ENCODE measurements at regions not wholly inside any gene's neighbourhood (a gene's known extent, or its start where the extent isn't known, plus 50 kb on each side); places are given as distances from the start of the nearest gene placed in this dataset.

GRCh38 chr13:73730014-73730413 lies 404.2 kb downstream of the KLF12 start:
- TF ChIP-seq CTCF (IDR thresholded peaks at IDR 0.05; ENCODE audit: extremely low read depth, insufficient read depth, missing control alignments): no peak

GRCh38 chr13:73729046-73729445 lies 405.2 kb downstream of the KLF12 start:
- no peak for TF ChIP-seq CTCF (IDR thresholded peaks at IDR 0.05; ENCODE audit: extremely low read depth, insufficient read depth, missing control alignments)
- no peak for DNase-seq (ENCODE audit: low spot score)
- in situ Hi-C loops (cut with MboI; ENCODE audit: low pct_unique_long_range_greater_than_20kb, low sequenced_read_pairs, unreplicated experiment): no loop called here

More at GRCh38 chr13:73730014-73730413, 404.2 kb downstream of the KLF12 start:
- no peak for DNase-seq (ENCODE audit: low spot score)
- in situ Hi-C loops (cut with MboI; ENCODE audit: low pct_unique_long_range_greater_than_20kb, low sequenced_read_pairs, unreplicated experiment): no loop called here

DNA sequence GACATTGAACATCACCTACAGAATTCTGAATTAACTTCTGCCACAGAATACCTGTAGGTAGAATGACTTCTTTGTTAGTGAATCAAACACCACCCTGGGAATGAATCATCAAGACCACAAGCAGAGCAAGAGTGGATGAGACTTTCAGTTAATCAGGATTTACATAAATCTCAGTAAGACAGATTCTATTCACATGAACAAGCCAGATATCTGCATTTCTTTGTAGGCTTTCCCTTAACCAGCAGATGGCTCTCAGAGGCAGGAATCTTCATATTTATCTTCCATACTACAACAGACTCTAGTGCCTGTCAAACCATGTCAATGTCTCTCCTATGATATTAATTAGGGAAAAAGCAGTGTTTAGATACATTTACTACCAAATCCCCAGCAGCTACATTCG lies 412.1 kb downstream of the KLF12 start:
- peak; percentile 51 for TF ChIP-seq CTCF (IDR thresholded peaks at IDR 0.05; ENCODE audit: extremely low read depth, insufficient read depth, missing control alignments)
- in situ Hi-C loops (cut with MboI; ENCODE audit: low pct_unique_long_range_greater_than_20kb, low sequenced_read_pairs, unreplicated experiment): loop anchor here (25.0 kb wide), 2 partner anchors 660 to 910 kb away; partner anchors contain the start of gene KLF5
- peak; percentile 39 for DNase-seq (ENCODE audit: low spot score)

- no peak for TF ChIP-seq CTCF (IDR thresholded peaks at IDR 0.05; ENCODE audit: extremely low read depth, insufficient read depth, missing control alignments)
- DNase-seq (ENCODE audit: low spot score): no peak
- in situ Hi-C loops (cut with MboI; ENCODE audit: low pct_unique_long_range_greater_than_20kb, low sequenced_read_pairs, unreplicated experiment): loop anchor here (25.0 kb wide), 2 partner anchors 659 to 909 kb away; partner anchors contain the start of gene KLF5
These were observed 412.6 kb downstream of the KLF12 start for GRCh38 chr13:73721571-73721970.

DNA sequence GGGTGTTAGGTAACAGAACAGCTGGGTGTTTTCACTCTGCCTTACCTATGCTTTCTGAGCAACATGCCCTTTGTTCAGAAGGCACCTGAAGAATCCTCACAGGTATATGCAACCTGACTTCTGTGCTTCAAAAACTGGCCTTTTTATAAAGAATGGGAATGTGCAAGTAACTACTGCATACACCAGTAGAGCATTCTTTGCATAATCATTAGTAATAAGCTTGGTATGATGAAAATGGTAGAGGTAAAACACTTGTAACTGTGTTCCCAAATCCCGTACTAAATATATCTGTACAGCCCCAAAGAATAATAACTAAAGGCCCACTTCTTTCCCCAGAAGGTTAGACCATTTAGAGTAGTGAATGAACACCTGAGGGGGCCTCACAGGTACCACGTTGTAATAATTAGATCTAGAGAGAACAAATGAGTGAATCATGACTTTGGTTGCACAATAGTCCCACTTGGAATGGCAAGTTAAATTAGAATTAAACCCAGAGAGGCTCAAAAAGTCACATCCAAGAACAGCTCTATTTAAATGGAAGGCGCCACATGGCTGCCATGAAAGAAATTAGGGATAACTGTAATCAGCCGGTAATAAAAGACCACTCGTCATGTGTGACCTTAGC lies 413.9 kb downstream of the KLF12 start:
- in situ Hi-C loops (cut with MboI; ENCODE audit: low pct_unique_long_range_greater_than_20kb, low sequenced_read_pairs, unreplicated experiment): loop anchor here (25.0 kb wide), 2 partner anchors 658 to 908 kb away; partner anchors contain the start of gene KLF5
- no peak for TF ChIP-seq CTCF (IDR thresholded peaks at IDR 0.05; ENCODE audit: extremely low read depth, insufficient read depth, missing control alignments)
- no peak for DNase-seq (ENCODE audit: low spot score)

DNA sequence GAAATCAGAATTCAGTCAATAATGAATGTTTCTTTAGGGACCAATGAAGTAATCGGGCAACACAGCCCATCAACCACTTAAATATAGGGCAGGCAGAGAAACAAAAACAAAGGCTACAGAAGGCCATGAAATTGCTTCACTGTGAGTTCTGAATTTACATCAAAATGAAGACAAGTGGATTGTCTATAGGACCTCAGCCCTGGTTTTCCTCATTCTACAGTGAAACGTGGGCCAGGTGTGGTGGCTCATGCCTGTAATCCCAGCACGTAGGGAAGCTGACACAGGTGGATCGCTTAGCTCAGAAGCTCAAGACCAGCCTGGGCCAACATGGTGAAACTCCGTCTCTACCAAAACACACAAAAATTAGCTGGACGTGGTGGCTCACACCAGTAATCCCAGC lies 416.0 kb downstream of the KLF12 start:
- in situ Hi-C loops (cut with MboI; ENCODE audit: low pct_unique_long_range_greater_than_20kb, low sequenced_read_pairs, unreplicated experiment): loop anchor here (25.0 kb wide), 2 partner anchors 656 to 906 kb away; partner anchors contain the start of gene KLF5
- TF ChIP-seq CTCF (IDR thresholded peaks at IDR 0.05; ENCODE audit: extremely low read depth, insufficient read depth, missing control alignments): no peak
- DNase-seq (ENCODE audit: low spot score): no peak
